D721Med (cell line): ENCODE measurements at regions not wholly inside any gene's neighbourhood (a gene's known extent, or its start where the extent isn't known, plus 50 kb on each side); places are given as distances from the start of the nearest gene placed in this dataset.

ENCODE experiments used
- DNase-seq: peaks from one replicate; pipeline ENCODE4 v3.0.0; 2011; ENCODE audit warnings: low spot score; ENCODE audit not compliant: insufficient read length
- FAIRE-seq: peaks from 2 replicates; lab custom pipeline; 2011; peaks lifted over from hg19 to GRCh38; lab: Jason Lieb, UNC
- TF ChIP-seq, protein P1 (sequence below): IDR thresholded peaks from 2 replicates; pipeline ENCODE4 v1.5.1; 2012; ENCODE audit warnings: mild to moderate bottlenecking, control low read depth; ENCODE audit not compliant: insufficient read depth; ENCODE audit errors: missing control alignments

- FAIRE-seq: no peak
- TF ChIP-seq, protein P1, sequence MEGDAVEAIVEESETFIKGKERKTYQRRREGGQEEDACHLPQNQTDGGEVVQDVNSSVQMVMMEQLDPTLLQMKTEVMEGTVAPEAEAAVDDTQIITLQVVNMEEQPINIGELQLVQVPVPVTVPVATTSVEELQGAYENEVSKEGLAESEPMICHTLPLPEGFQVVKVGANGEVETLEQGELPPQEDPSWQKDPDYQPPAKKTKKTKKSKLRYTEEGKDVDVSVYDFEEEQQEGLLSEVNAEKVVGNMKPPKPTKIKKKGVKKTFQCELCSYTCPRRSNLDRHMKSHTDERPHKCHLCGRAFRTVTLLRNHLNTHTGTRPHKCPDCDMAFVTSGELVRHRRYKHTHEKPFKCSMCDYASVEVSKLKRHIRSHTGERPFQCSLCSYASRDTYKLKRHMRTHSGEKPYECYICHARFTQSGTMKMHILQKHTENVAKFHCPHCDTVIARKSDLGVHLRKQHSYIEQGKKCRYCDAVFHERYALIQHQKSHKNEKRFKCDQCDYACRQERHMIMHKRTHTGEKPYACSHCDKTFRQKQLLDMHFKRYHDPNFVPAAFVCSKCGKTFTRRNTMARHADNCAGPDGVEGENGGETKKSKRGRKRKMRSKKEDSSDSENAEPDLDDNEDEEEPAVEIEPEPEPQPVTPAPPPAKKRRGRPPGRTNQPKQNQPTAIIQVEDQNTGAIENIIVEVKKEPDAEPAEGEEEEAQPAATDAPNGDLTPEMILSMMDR: no peak
- DNase-seq: no peak
Observed at GRCh38 chr10:83225781-83226180, 913.5 kb upstream of the GHITM start.

DNA sequence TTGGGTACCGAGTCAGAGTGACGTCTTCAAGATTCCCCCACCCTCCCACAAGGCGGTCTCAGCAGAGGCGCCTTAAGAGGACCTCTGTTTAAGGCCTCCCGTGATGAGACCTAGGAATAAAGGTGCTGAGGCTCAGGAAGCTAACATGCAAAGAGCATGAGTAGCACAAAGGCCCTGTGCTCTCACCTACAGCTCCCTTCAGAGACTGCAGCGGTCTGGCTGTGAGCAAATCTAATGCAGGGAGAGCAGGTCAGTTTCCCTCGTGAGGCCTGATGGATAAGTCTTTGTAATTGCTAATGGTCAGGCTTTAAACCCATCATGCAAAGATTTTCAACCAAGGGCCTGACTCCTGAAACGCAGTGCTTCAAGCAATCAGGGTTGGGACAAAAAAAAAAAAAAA is 909.3 kb upstream of the GHITM start:
- DNase-seq (no peak), FAIRE-seq (no peak)
- TF ChIP-seq, protein P1: no peak

DNA sequence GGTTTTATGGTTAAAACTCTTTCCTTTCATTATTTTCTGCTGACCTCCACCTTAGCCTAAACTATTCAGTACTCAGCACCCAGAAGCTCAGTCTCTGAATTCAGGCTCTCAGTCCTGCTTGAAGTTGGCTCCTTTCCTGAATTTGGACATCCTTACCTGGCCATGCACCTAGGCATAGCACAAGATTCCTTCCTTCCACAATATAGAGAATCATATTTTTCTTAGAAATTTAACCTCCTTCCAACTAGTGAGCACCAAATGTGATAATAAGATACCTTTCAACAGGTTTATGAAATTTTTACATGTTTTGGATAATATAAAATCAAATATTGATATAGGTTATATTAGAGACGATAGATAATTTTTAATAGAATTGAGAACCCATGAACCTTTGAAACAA is 905.6 kb upstream of the GHITM start:
- FAIRE-seq (no peak), DNase-seq (no peak)
- TF ChIP-seq, protein P1: no peak

DNA sequence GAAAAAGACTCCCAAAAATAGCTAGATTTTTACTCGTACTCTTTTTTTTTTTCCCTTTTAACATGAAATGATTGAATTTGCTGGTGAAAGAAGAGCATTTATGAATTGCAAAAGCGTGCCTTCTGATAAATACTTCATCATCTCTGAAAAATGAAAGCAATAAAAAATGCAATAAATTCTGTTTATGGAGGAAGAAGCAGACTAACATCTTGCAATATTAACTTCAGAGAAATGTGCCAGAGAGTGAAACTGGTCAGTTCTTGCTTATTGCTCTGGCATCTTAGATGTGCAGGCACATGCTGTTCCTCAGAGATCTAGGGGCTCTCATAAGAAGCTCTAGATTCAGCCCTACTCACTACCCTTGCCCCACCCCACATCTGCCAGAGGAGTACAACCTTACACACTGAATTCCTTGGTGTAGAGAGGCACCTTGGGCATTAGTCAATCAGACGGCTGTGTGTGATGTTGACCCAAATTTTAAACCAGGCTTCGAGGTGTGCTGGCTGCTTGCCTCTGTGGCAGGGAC is 891.1 kb upstream of the GHITM start:
- FAIRE-seq: no peak

DNA sequence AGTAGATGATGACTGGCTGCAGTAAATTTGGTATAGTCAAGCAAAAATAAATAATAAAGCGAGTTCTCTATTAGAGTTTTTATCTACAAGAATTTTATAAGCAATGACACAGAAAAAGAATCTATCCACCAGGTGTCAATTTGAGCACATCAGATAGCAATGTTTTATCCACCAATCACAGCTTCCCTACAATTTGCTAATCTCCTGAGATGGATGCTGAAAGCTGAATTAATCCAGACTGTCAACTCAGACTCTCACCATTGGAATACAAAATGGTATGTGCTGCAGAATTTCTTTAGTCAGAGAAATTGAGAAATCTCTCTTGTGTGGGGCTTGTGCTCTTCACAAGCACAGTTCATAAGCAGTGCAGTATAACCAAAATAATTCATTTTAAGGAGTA is 888.9 kb upstream of the GHITM start:
- TF ChIP-seq, protein P1: no peak
- FAIRE-seq (no peak), DNase-seq (no peak)

More for the DNA sequence above, 891.1 kb upstream of the GHITM start:
- TF ChIP-seq, protein P1: no peak
- DNase-seq: no peak

GRCh38 chr10:83252169-83252568 is 887.1 kb upstream of the GHITM start:
- DNase-seq (no peak), FAIRE-seq (no peak)
- TF ChIP-seq, protein P1: no peak

DNA sequence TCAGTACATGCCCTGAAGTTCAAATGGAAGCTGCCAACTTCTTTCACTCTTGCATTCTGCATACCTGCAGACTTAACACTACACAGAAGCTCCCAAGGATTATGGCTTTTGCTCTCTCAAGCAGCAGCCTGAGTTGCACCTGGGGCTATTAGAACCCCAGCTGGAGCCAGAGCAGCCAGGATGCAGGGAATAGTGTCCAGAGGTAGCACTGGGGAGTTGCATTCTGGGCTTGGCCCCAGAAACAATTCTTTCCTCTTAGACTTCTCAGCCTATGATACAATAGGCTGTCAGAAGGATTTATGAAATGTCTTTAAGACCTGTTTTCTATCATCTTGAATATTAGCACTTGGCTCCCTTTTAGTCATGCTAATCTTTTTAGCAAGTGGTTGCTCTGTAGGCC is 886.7 kb upstream of the GHITM start:
- TF ChIP-seq, protein P1: no peak
- no peak for DNase-seq
- FAIRE-seq: no peak
